Fibroblast of lung (primary cell): ENCODE measurements at regions not wholly inside any gene's neighbourhood (a gene's known extent, or its start where the extent isn't known, plus 50 kb on each side); places are given as distances from the start of the nearest gene placed in this dataset.

Experiments
- DNase-seq, 2 donors: peaks; one replicate each; pipeline versions ENCODE4 v3.0.0 to v3.0.0-alpha.2; 2010; ENCODE audit warnings: low read depth in 2 of 2
- H2AFZ ChIP-seq: 2 replicates; pipeline ENCODE4 v1.5.1; 2012; ENCODE audit warnings: low read length, control low read depth, inconsistent platforms
- H3K27ac ChIP-seq: 2 replicates; pipeline ENCODE4 v1.5.1; 2011; ENCODE audit warnings: low read length, control low read depth; ENCODE audit not compliant: insufficient read depth
- H3K27me3 ChIP-seq: 2 replicates; pipeline ENCODE4 v1.5.1; 2011; ENCODE audit warnings: mild to moderate bottlenecking, low read length; ENCODE audit not compliant: control insufficient read depth, insufficient read depth
- H3K36me3 ChIP-seq: 2 replicates; pipeline ENCODE4 v1.5.1; 2011; ENCODE audit warnings: low read length; ENCODE audit not compliant: control insufficient read depth, insufficient read depth
- H3K4me1 ChIP-seq: 2 replicates; pipeline ENCODE4 v1.5.1; 2011; ENCODE audit warnings: low read length; ENCODE audit not compliant: control insufficient read depth, insufficient read depth; ENCODE audit errors: extremely low read depth
- H3K4me2 ChIP-seq: 2 replicates; pipeline ENCODE4 v1.5.1; 2011; ENCODE audit warnings: low read length, control low read depth; ENCODE audit not compliant: insufficient read depth; ENCODE audit errors: extremely low read depth
- H3K4me3 ChIP-seq, 4 experiments: fragments of 200-600 bp in 1 of 4; sonication (generic) in 1 of 4; replicated peaks in 1 of 4; 2 replicates each; pipeline ENCODE4 v1.5.1; 2011 to 2016; ENCODE audit warnings: low read length in 4 of 4, low read depth in 3 of 4, mild to moderate bottlenecking in 3 of 4, control low read depth in 2 of 4, inconsistent platforms in 1 of 4, mixed read lengths in 1 of 4; ENCODE audit not compliant: insufficient read depth in 1 of 4; ENCODE audit errors: control extremely low read depth in 1 of 4
- H3K79me2 ChIP-seq: 2 replicates; pipeline ENCODE4 v1.5.1; 2012; ENCODE audit warnings: mild to moderate bottlenecking, low read length, inconsistent platforms; ENCODE audit not compliant: control insufficient read depth, insufficient read depth
- H3K9ac ChIP-seq: 2 replicates; pipeline ENCODE4 v1.5.1; 2011; ENCODE audit warnings: mild to moderate bottlenecking, low read length, control low read depth; ENCODE audit not compliant: insufficient read depth
- H3K9me3 ChIP-seq: 2 replicates; pipeline ENCODE4 v1.5.1; 2012; ENCODE audit warnings: low read depth, low read length; ENCODE audit not compliant: control insufficient read depth, insufficient read depth
- H4K20me1 ChIP-seq: 2 replicates; pipeline ENCODE4 v1.5.1; 2011; ENCODE audit warnings: low read length; ENCODE audit not compliant: control insufficient read depth, insufficient read depth; ENCODE audit errors: extremely low read depth
- EZH2 ChIP-seq: IDR thresholded peaks from 2 replicates; pipeline ENCODE4 v1.5.1; 2012; ENCODE audit warnings: low read length, control low read depth, mild to moderate bottlenecking; ENCODE audit errors: missing control alignments
- TF ChIP-seq, protein P1 (sequence below), 2 donors: IDR thresholded peaks in 1 of 2; conservative IDR thresholded peaks in 1 of 2; 1 replicate in 1 of 2; 2 replicates in 1 of 2; pipeline ENCODE4 v1.5.1; 2011 to 2012; ENCODE audit warnings: low read length in 2 of 2, control low read depth in 1 of 2, inconsistent platforms in 1 of 2, low read depth in 1 of 2, mild to moderate bottlenecking in 1 of 2

DNA sequence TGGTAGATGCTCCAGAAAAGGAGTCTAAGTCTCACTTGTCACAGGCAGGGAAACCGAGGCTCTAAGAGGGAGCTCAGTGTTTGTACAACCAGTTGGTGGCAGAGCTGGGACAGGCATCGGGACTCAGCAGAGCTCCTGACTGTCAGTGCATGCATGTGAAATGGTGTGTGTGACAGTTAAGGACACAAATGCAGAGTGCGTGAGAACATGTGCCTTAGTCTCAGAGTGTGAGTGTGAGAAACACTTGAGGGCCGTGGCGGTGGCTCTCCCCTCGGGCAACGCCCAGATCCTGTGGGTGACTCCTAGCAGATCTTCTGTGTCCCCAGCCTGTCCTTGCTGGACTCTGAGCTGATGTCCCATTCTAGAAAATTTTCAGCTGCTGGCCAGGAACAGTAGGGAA is 362.6 kb downstream of the MATN1 start:
- Histone ChIP-seq H3K27me3 (no peaks in the 10 kb centered on the region), H2AFZ (no peak overlapping the region), H4K20me1 (no peaks in the 10 kb centered on the region), H3K36me3 (no peaks in the 10 kb centered on the region), H3K79me2 (no peaks in the 10 kb centered on the region), H3K4me1 (no peaks in the 10 kb centered on the region), H3K9ac (no peak overlapping the region), H3K27ac (no peak overlapping the region), H3K9me3 (no peaks in the 10 kb centered on the region), H3K4me2 (no peak overlapping the region), H3K4me3 (no peak overlapping the region)
- TF ChIP-seq, protein P1, sequence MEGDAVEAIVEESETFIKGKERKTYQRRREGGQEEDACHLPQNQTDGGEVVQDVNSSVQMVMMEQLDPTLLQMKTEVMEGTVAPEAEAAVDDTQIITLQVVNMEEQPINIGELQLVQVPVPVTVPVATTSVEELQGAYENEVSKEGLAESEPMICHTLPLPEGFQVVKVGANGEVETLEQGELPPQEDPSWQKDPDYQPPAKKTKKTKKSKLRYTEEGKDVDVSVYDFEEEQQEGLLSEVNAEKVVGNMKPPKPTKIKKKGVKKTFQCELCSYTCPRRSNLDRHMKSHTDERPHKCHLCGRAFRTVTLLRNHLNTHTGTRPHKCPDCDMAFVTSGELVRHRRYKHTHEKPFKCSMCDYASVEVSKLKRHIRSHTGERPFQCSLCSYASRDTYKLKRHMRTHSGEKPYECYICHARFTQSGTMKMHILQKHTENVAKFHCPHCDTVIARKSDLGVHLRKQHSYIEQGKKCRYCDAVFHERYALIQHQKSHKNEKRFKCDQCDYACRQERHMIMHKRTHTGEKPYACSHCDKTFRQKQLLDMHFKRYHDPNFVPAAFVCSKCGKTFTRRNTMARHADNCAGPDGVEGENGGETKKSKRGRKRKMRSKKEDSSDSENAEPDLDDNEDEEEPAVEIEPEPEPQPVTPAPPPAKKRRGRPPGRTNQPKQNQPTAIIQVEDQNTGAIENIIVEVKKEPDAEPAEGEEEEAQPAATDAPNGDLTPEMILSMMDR (conservative IDR thresholded peaks at IDR 0.05 in 1 of 2, IDR thresholded peaks at IDR 0.05 in 1 of 2; ENCODE audit: low read depth in 1 of 2, low read length in 2 of 2): no peak
- TF ChIP-seq EZH2: no peak
- no peak for DNase-seq

DNA sequence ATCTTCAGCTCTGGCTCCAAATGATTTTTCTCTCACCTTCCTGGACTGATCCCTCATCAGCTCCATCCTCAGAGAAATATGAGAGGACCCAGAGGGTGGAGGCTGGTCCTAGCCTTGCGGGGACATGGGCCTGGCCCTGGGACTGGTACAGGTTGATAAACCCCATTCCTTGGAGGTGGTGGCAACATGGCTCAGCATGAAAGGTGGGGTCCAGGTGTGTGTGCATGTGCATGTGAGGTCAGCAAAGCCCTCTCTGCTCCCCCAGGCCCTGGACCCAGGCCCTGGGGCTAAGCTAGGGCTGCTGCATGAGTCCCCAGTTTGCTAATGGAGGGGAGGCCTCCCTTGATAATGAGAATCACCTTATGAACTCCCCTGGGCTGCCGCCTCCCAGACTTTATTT is 363.1 kb downstream of the MATN1 start:
- Histone ChIP-seq H4K20me1 (no peaks in the 10 kb centered on the region), H3K4me3 (no peak overlapping the region), H2AFZ (no peak overlapping the region), H3K4me1 (no peaks in the 10 kb centered on the region), H3K79me2 (no peaks in the 10 kb centered on the region), H3K27ac (no peak overlapping the region), H3K36me3 (no peaks in the 10 kb centered on the region), H3K9ac (no peak overlapping the region), H3K27me3 (no peaks in the 10 kb centered on the region), H3K4me2 (no peak overlapping the region), H3K9me3 (no peaks in the 10 kb centered on the region)
- no peak for DNase-seq
- TF ChIP-seq, protein P1 (conservative IDR thresholded peaks at IDR 0.05 in 1 of 2, IDR thresholded peaks at IDR 0.05 in 1 of 2; ENCODE audit: low read depth in 1 of 2, low read length in 2 of 2): no peak
- TF ChIP-seq EZH2: no peak

DNA sequence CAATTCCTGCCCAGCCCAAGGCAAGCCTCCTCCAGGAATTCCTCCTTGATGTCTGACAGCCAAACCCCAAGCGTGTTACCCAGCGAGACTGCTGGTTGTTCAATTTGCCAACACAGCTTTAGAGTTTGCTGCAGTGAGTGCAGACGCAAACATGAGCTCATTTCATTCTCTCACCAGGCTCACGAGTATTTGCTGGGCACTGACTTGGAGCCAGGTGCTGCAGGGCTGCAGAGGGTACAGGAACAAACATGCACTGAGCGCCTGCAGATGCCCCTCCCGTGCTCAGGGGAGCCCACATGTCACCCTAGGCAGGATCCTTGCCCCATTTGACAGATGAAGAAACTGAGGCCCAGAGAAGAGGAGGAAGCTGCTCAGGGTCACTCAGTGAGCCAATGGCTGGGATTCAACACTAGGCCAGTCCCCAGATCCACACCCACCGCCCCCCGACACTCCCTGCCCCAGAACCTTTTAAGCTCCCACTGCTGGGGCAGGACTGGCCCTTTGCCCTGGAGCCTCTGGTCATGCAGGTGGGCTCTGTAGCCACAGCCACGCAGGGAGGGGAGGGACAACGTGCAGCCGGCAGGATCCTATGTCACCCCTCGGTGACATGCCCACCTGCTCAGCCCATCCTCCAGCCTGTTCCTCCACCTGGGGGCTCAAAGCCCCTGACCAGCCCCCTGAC is 363.7 kb downstream of the MATN1 start:
- H3K4me2 ChIP-seq: no peak overlapping the region
- H4K20me1 ChIP-seq: no peaks in the 10 kb centered on the region
- no peaks in the 10 kb centered on the region for H3K9me3 ChIP-seq
- no peak for DNase-seq
- no peak overlapping the region for H2AFZ ChIP-seq
- H3K79me2 ChIP-seq: no peaks in the 10 kb centered on the region
- H3K4me1 ChIP-seq: no peaks in the 10 kb centered on the region
- no peak overlapping the region for H3K4me3 ChIP-seq
- no peaks in the 10 kb centered on the region for H3K36me3 ChIP-seq
- no peaks in the 10 kb centered on the region for H3K27me3 ChIP-seq
- no peak overlapping the region for H3K9ac ChIP-seq
- no peak overlapping the region for H3K27ac ChIP-seq
- TF ChIP-seq, protein P1 (conservative IDR thresholded peaks at IDR 0.05 in 1 of 2, IDR thresholded peaks at IDR 0.05 in 1 of 2; ENCODE audit: low read depth in 1 of 2, low read length in 2 of 2): no peak
- TF ChIP-seq EZH2: no peak
